Thymus (tissue), 11 donors: ENCODE measurements at regions not wholly inside any gene's neighbourhood (a gene's known extent, or its start where the extent isn't known, plus 50 kb on each side); places are given as distances from the start of the nearest gene placed in this dataset.

Experiments used
- DNase-seq, 9 donors: peaks; one replicate each; pipeline ENCODE4 v3.0.0-alpha.2; 2013; ENCODE audit warnings: low spot score in 9 of 9, low read depth in 6 of 9, missing footprints in 1 of 9
- H3K27ac ChIP-seq, 2 donors: one replicate each; pipeline ENCODE4 v1.5.1; 2013; ENCODE audit warnings: control low read depth in 1 of 2, low read depth in 1 of 2, low read length in 1 of 2, mild to moderate bottlenecking in 1 of 2, moderate library complexity in 1 of 2
- H3K27me3 ChIP-seq, 2 donors: one replicate each; pipeline ENCODE4 v1.5.1; 2013; ENCODE audit warnings: low read length in 1 of 2; ENCODE audit not compliant: control insufficient read depth in 2 of 2, insufficient read depth in 1 of 2
- H3K36me3 ChIP-seq, 2 donors: one replicate each; pipeline ENCODE4 v1.5.1; 2013; ENCODE audit warnings: low read length in 1 of 2, mild to moderate bottlenecking in 1 of 2, moderate library complexity in 1 of 2; ENCODE audit not compliant: control insufficient read depth in 2 of 2, insufficient read depth in 2 of 2
- H3K4me1 ChIP-seq, 2 donors: one replicate each; pipeline ENCODE4 v1.5.1; 2013; ENCODE audit warnings: low read length in 2 of 2; ENCODE audit not compliant: control insufficient read depth in 2 of 2, insufficient read depth in 2 of 2
- H3K4me3 ChIP-seq, 2 donors: one replicate each; pipeline ENCODE4 v1.5.1; 2013; ENCODE audit warnings: low read length in 2 of 2, control low read depth in 1 of 2, mild to moderate bottlenecking in 1 of 2
- H3K9me3 ChIP-seq, 2 donors: one replicate each; pipeline ENCODE4 v1.5.1; 2013; ENCODE audit warnings: low read length in 1 of 2, mild to moderate bottlenecking in 1 of 2; ENCODE audit not compliant: control insufficient read depth in 2 of 2, insufficient read depth in 1 of 2
- WGBS: extraction: QIAGEN DNeasy Blood & Tissue Kit; methylation state at CpG from one replicate; pipeline ENCODE4 v1.1.7; 2013; 5-methylcytosine and 5-hydroxymethylcytosine counted together
- donor health status: healthy.

- no peak overlapping the region for H3K4me3 ChIP-seq
- 44% methylated on average over 3 of the region's 3 CpGs for WGBS
- no peaks in the 10 kb centered on the region for H3K9me3 ChIP-seq
- peak in 1 of 9 donors; percentile 12 for DNase-seq
- H3K27ac ChIP-seq, result no peak overlapping the region
- no peaks in the 10 kb centered on the region for H3K4me1 ChIP-seq
- H3K36me3 ChIP-seq, result no peaks in the 10 kb centered on the region
- no peaks in the 10 kb centered on the region for H3K27me3 ChIP-seq
These were observed 58.6 kb upstream of the DCTD start for GRCh38 chr4:182975806-182976205.

GRCh38 chr4:182973941-182974340 lies 56.8 kb upstream of the DCTD start:
- H3K4me3 ChIP-seq, result no peak overlapping the region
- no peaks in the 10 kb centered on the region for H3K9me3 ChIP-seq
- no peaks in the 10 kb centered on the region for H3K27me3 ChIP-seq
- no peaks in the 10 kb centered on the region for H3K4me1 ChIP-seq
- 96% methylated on average over 11 of the region's 11 CpGs for WGBS
- no peak overlapping the region for H3K27ac ChIP-seq
- no peak for DNase-seq
- no peaks in the 10 kb centered on the region for H3K36me3 ChIP-seq

GRCh38 chr4:182973511-182973911 lies 56.3 kb upstream of the DCTD start:
- Histone ChIP-seq H3K4me1 (no peaks in the 10 kb centered on the region), H3K9me3 (no peaks in the 10 kb centered on the region), H3K27me3 (no peaks in the 10 kb centered on the region), H3K27ac (no peak overlapping the region), H3K4me3 (no peak overlapping the region), H3K36me3 (no peaks in the 10 kb centered on the region)
- no peak for DNase-seq
- 95% methylated on average over 3 of the region's 3 CpGs for WGBS

- H3K4me1 ChIP-seq, result no peaks in the 10 kb centered on the region
- H3K27ac ChIP-seq, result no peak overlapping the region
- 93% methylated on average over 3 of the region's 3 CpGs for WGBS
- H3K4me3 ChIP-seq, result no peak overlapping the region
- no peaks in the 10 kb centered on the region for H3K9me3 ChIP-seq
- H3K36me3 ChIP-seq, result no peaks in the 10 kb centered on the region
- DNase-seq, result no peak
- H3K27me3 ChIP-seq, result no peaks in the 10 kb centered on the region
These were observed 54.5 kb upstream of the DCTD start for GRCh38 chr4:182971702-182972101.

GRCh38 chr4:182969651-182970279 lies 52.6 kb upstream of the DCTD start:
- H3K9me3 ChIP-seq, result no peaks in the 10 kb centered on the region
- no peaks in the 10 kb centered on the region for H3K4me1 ChIP-seq
- H3K4me3 ChIP-seq, result no peak overlapping the region
- H3K27ac ChIP-seq, result no peak overlapping the region
- no peaks in the 10 kb centered on the region for H3K27me3 ChIP-seq
- WGBS, result 11% methylated on average over 9 of the region's 9 CpGs
- no peaks in the 10 kb centered on the region for H3K36me3 ChIP-seq
- no peak for DNase-seq

- Histone ChIP-seq H3K9me3 (no peaks in the 10 kb centered on the region), H3K27me3 (no peaks in the 10 kb centered on the region), H3K4me1 (no peaks in the 10 kb centered on the region), H3K36me3 (no peaks in the 10 kb centered on the region), H3K4me3 (no peak overlapping the region), H3K27ac (no peak overlapping the region)
- 81% methylated on average over 11 of the region's 11 CpGs for WGBS
- no peak for DNase-seq
These were observed 51.9 kb upstream of the DCTD start for GRCh38 chr4:182968917-182969650.

GRCh38 chr4:182967403-182967802 lies 50.2 kb upstream of the DCTD start:
- Histone ChIP-seq H3K27ac (no peak overlapping the region), H3K27me3 (no peaks in the 10 kb centered on the region), H3K4me1 (no peaks in the 10 kb centered on the region), H3K4me3 (no peak overlapping the region), H3K9me3 (no peaks in the 10 kb centered on the region), H3K36me3 (no peaks in the 10 kb centered on the region)
- no peak for DNase-seq
